Fibroblast of lung (primary cell): ENCODE measurements at regions not wholly inside any gene's neighbourhood (a gene's known extent, or its start where the extent isn't known, plus 50 kb on each side); places are given as distances from the start of the nearest gene placed in this dataset.
"Not testable (repeated sequence)": the region's sequence is repeated elsewhere in the genome, so short reads cannot be mapped to it uniquely, and the experiment has no call there.

Experiments
- DNase-seq, 2 donors: peaks; one replicate each; pipeline versions ENCODE4 v3.0.0 to v3.0.0-alpha.2; 2010; ENCODE audit warnings: low read depth in 2 of 2
- H2AFZ ChIP-seq: 2 replicates; pipeline ENCODE4 v1.5.1; 2012; ENCODE audit warnings: low read length, control low read depth, inconsistent platforms
- H3K27ac ChIP-seq: 2 replicates; pipeline ENCODE4 v1.5.1; 2011; ENCODE audit warnings: low read length, control low read depth; ENCODE audit not compliant: insufficient read depth
- H3K27me3 ChIP-seq: 2 replicates; pipeline ENCODE4 v1.5.1; 2011; ENCODE audit warnings: mild to moderate bottlenecking, low read length; ENCODE audit not compliant: control insufficient read depth, insufficient read depth
- H3K36me3 ChIP-seq: 2 replicates; pipeline ENCODE4 v1.5.1; 2011; ENCODE audit warnings: low read length; ENCODE audit not compliant: control insufficient read depth, insufficient read depth
- H3K4me1 ChIP-seq: 2 replicates; pipeline ENCODE4 v1.5.1; 2011; ENCODE audit warnings: low read length; ENCODE audit not compliant: control insufficient read depth, insufficient read depth; ENCODE audit errors: extremely low read depth
- H3K4me2 ChIP-seq: 2 replicates; pipeline ENCODE4 v1.5.1; 2011; ENCODE audit warnings: low read length, control low read depth; ENCODE audit not compliant: insufficient read depth; ENCODE audit errors: extremely low read depth
- H3K4me3 ChIP-seq, 4 experiments: fragments of 200-600 bp in 1 of 4; sonication (generic) in 1 of 4; replicated peaks in 1 of 4; 2 replicates each; pipeline ENCODE4 v1.5.1; 2011 to 2016; ENCODE audit warnings: low read length in 4 of 4, low read depth in 3 of 4, mild to moderate bottlenecking in 3 of 4, control low read depth in 2 of 4, inconsistent platforms in 1 of 4, mixed read lengths in 1 of 4; ENCODE audit not compliant: insufficient read depth in 1 of 4; ENCODE audit errors: control extremely low read depth in 1 of 4
- H3K79me2 ChIP-seq: 2 replicates; pipeline ENCODE4 v1.5.1; 2012; ENCODE audit warnings: mild to moderate bottlenecking, low read length, inconsistent platforms; ENCODE audit not compliant: control insufficient read depth, insufficient read depth
- H3K9ac ChIP-seq: 2 replicates; pipeline ENCODE4 v1.5.1; 2011; ENCODE audit warnings: mild to moderate bottlenecking, low read length, control low read depth; ENCODE audit not compliant: insufficient read depth
- H3K9me3 ChIP-seq: 2 replicates; pipeline ENCODE4 v1.5.1; 2012; ENCODE audit warnings: low read depth, low read length; ENCODE audit not compliant: control insufficient read depth, insufficient read depth
- H4K20me1 ChIP-seq: 2 replicates; pipeline ENCODE4 v1.5.1; 2011; ENCODE audit warnings: low read length; ENCODE audit not compliant: control insufficient read depth, insufficient read depth; ENCODE audit errors: extremely low read depth
- EZH2 ChIP-seq: IDR thresholded peaks from 2 replicates; pipeline ENCODE4 v1.5.1; 2012; ENCODE audit warnings: low read length, control low read depth, mild to moderate bottlenecking; ENCODE audit errors: missing control alignments
- TF ChIP-seq, protein P1 (sequence below), 2 donors: IDR thresholded peaks in 1 of 2; conservative IDR thresholded peaks in 1 of 2; 1 replicate in 1 of 2; 2 replicates in 1 of 2; pipeline ENCODE4 v1.5.1; 2011 to 2012; ENCODE audit warnings: low read length in 2 of 2, control low read depth in 1 of 2, inconsistent platforms in 1 of 2, low read depth in 1 of 2, mild to moderate bottlenecking in 1 of 2

DNA sequence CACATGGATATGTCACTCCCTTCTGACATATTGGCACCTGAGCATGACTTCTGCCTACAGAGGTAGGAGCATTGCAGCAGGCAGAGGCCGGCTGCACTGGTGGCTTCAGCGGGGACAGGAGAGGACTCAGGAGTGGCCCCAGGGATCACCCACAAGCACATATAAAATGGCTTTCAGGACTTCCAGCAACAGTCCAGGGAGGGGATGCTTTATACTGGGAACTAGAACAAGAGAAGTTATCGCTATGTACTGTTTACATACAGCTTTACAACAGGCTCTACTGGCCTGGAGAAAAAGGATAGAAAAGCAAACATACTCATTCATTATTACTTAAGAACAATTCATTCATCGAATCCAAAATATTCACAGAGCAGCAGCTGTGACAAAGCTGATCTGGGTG lies 337.8 kb downstream of the THBS2 start:
- TF ChIP-seq EZH2 = no peak
- TF ChIP-seq, protein P1, sequence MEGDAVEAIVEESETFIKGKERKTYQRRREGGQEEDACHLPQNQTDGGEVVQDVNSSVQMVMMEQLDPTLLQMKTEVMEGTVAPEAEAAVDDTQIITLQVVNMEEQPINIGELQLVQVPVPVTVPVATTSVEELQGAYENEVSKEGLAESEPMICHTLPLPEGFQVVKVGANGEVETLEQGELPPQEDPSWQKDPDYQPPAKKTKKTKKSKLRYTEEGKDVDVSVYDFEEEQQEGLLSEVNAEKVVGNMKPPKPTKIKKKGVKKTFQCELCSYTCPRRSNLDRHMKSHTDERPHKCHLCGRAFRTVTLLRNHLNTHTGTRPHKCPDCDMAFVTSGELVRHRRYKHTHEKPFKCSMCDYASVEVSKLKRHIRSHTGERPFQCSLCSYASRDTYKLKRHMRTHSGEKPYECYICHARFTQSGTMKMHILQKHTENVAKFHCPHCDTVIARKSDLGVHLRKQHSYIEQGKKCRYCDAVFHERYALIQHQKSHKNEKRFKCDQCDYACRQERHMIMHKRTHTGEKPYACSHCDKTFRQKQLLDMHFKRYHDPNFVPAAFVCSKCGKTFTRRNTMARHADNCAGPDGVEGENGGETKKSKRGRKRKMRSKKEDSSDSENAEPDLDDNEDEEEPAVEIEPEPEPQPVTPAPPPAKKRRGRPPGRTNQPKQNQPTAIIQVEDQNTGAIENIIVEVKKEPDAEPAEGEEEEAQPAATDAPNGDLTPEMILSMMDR (conservative IDR thresholded peaks at IDR 0.05 in 1 of 2, IDR thresholded peaks at IDR 0.05 in 1 of 2; ENCODE audit: low read depth in 1 of 2, low read length in 2 of 2) = no peak
- no peak overlapping the region for H2AFZ ChIP-seq
- H3K4me3 ChIP-seq = no peak overlapping the region
- no peak overlapping the region for H3K9ac ChIP-seq
- H3K4me1 ChIP-seq = no peaks in the 10 kb centered on the region
- no peaks in the 10 kb centered on the region for H3K9me3 ChIP-seq
- H3K79me2 ChIP-seq = no peaks in the 10 kb centered on the region
- H3K27me3 ChIP-seq = no peaks in the 10 kb centered on the region
- DNase-seq = no peak
- no peak overlapping the region for H3K27ac ChIP-seq
- no peaks in the 10 kb centered on the region for H3K36me3 ChIP-seq
- no peaks in the 10 kb centered on the region for H4K20me1 ChIP-seq
- no peak overlapping the region for H3K4me2 ChIP-seq

DNA sequence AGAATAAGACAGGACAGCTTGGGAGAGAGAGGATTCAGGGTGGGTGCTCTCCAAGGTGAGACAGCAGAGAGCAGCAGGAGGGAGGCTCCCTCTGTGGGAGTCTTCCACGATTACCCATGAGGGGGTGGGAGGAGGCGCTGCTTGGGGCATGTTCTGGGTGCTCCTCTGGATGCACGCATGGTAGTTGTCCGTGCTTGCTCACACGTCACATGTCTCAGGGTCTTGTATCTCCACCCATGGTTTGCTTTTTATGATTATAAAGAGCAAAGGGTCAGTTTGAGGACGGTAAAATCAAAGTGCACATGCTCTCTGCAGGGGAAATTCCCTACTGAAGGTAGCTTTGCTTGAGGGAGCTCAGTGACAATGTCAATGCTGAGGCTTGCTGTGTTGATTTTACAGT lies 338.4 kb downstream of the THBS2 start:
- no peak overlapping the region for H3K4me2 ChIP-seq
- H3K36me3 ChIP-seq = no peaks in the 10 kb centered on the region
- TF ChIP-seq EZH2 = no peak
- TF ChIP-seq, protein P1 (conservative IDR thresholded peaks at IDR 0.05 in 1 of 2, IDR thresholded peaks at IDR 0.05 in 1 of 2; ENCODE audit: low read depth in 1 of 2, low read length in 2 of 2) = no peak
- H3K79me2 ChIP-seq = no peaks in the 10 kb centered on the region
- no peak overlapping the region for H3K4me3 ChIP-seq
- DNase-seq = no peak
- H3K9me3 ChIP-seq = no peaks in the 10 kb centered on the region
- no peak overlapping the region for H3K9ac ChIP-seq
- H3K4me1 ChIP-seq = no peaks in the 10 kb centered on the region
- no peak overlapping the region for H2AFZ ChIP-seq
- H4K20me1 ChIP-seq = no peaks in the 10 kb centered on the region
- no peak overlapping the region for H3K27ac ChIP-seq
- H3K27me3 ChIP-seq = no peaks in the 10 kb centered on the region

DNA sequence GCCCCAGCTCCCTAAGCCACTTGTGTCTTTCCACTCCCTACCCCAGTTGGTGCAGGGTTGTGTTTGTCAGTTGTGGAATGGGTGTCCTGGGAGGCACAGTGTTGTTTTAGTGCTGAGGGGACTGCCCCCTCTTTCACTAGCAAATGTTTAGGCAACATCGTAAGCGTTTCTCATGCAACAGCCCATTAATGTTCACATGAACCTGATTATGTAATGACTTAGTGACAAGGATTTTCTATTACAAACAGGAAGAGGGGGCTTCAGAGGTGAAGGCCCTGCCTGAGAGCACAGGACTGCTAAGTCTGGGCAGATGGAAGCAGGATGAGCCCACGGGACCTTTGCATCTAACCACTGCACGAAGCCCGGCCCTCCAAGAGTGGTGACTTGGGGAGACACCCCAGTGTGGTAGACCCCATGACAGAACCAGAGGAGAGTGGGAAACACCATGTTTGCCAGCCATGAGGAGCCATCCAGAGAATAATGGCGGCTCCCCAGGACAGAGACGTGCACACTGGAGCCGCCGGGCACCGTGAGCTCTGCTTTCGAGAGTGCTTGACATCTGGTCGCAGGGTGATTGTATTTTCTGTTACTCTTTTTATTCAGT lies 339.7 kb downstream of the THBS2 start:
- Histone ChIP-seq H3K4me1 (no peaks in the 10 kb centered on the region), H3K27ac (no peak overlapping the region), H4K20me1 (no peaks in the 10 kb centered on the region), H3K27me3 (no peaks in the 10 kb centered on the region), H3K4me2 (no peak overlapping the region), H3K9ac (no peak overlapping the region), H3K9me3 (no peaks in the 10 kb centered on the region), H3K79me2 (no peaks in the 10 kb centered on the region), H3K36me3 (no peaks in the 10 kb centered on the region), H3K4me3 (no peak overlapping the region), H2AFZ (no peak overlapping the region)
- TF ChIP-seq EZH2 = no peak
- TF ChIP-seq, protein P1 (conservative IDR thresholded peaks at IDR 0.05 in 1 of 2, IDR thresholded peaks at IDR 0.05 in 1 of 2; ENCODE audit: low read depth in 1 of 2, low read length in 2 of 2) = no peak
- DNase-seq = no peak

DNA sequence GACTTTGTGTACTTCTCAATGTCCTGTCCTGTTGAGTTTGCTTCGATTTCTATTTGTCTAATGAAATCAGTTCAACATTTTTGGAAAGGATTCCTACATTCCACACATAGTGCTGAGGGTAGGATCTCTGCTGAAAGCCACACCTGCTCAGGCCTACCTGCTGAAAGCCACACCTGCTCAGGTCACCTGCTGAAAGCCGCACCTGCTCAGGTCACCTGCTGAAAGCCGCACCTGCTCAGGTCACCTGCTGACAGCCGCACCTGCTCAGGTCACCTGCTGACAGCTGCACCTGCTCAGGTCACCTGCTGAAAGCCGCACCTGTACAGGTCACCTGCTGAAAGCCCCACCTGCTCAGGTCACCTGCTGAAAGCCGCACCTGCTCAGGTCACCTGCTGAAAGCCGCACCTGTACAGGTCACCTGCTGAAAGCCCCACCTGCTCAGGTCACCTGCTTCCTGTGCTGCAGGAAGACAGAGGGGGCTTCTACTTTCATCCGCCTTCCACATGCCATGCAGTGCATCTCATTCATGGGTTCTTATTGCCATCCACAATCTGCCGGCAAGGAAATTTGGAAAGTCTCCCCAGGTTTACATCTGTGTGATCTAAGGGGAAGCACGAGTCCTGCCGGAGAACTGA lies 340.3 kb downstream of the THBS2 start:
- not testable (repeated sequence) for DNase-seq, H3K9me3 ChIP-seq, H3K9ac ChIP-seq, H3K4me1 ChIP-seq, H3K27me3 ChIP-seq, H4K20me1 ChIP-seq, H2AFZ ChIP-seq, H3K27ac ChIP-seq, H3K4me2 ChIP-seq, H3K79me2 ChIP-seq, H3K4me3 ChIP-seq, H3K36me3 ChIP-seq
